HAP-1 (cell line): ENCODE measurements at regions not wholly inside any gene's neighbourhood (a gene's known extent, or its start where the extent isn't known, plus 50 kb on each side); places are given as distances from the start of the nearest gene placed in this dataset.

Experiments
- DNase-seq, 2 experiments: peaks; one replicate each; pipeline ENCODE4 v3.0.0-alpha.2; 2016 to 2020; ENCODE audit warnings: low spot score in 2 of 2
- H3K27me3 ChIP-seq: fragments of 250-450 bp; sonication (Bioruptor Pico); 2 replicates; pipeline ENCODE4 v1.5.1; 2020; ENCODE audit warnings: low read depth, mild to moderate bottlenecking, moderate library complexity
- H3K36me3 ChIP-seq: fragments of 250-450 bp; sonication (Bioruptor Pico); replicated peaks from 2 replicates; pipeline ENCODE4 v1.5.1; 2020; ENCODE audit warnings: mild to moderate bottlenecking
- H3K4me1 ChIP-seq: fragments of 250-450 bp; sonication (Bioruptor Pico); 2 replicates; pipeline ENCODE4 v1.5.1; 2020; ENCODE audit warnings: mild to moderate bottlenecking
- H3K4me3 ChIP-seq: fragments of 250-450 bp; sonication (Bioruptor Pico); 2 replicates; pipeline ENCODE4 v1.5.1; 2020; ENCODE audit warnings: mild to moderate bottlenecking, moderate library complexity
- H3K9me3 ChIP-seq: fragments of 250-450 bp; sonication (Bioruptor Pico); 2 replicates; pipeline ENCODE4 v1.5.1; 2020; ENCODE audit warnings: mild to moderate bottlenecking, moderate library complexity
- in situ Hi-C: fragments of 300-500 bp; cut with MboI; formaldehyde crosslinking; loops from 3 replicates; pipeline ENCODE4 v1.14.3; 2020; ENCODE audit warnings: low sequenced_read_pairs, inconsistent platforms, mixed read lengths

GRCh38 chr10:84890706-84891105, 562.3 kb downstream of the CCSER2 start:
- no peaks in the 10 kb centered on the region for H3K4me1 ChIP-seq
- in situ Hi-C loops, result no loop called here
- no peaks in the 10 kb centered on the region for H3K36me3 ChIP-seq
- H3K9me3 ChIP-seq, result no peaks in the 10 kb centered on the region
- no peak overlapping the region for H3K4me3 ChIP-seq
- DNase-seq, result no peak
- no peaks in the 10 kb centered on the region for H3K27me3 ChIP-seq

DNA sequence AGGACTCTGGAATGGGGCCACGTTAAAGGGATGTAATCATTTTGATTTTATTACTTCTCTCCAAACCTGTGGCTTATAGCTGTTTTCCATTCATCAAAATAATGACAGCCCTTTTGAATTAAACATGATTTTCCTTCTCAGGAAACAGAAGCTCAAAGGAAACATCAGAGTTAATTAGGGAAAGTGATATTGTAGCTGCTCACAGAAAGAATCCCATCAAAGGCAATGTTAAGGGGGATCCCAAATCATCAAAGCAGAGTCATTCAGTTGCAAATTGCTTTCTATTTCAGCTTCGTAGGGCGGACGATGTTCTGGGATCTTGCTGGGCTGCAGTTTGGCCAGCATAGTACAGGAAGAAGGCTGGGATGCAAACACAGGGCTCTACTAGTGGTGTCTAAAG, 563.2 kb downstream of the CCSER2 start:
- H3K36me3 ChIP-seq, result no peaks in the 10 kb centered on the region
- no peak overlapping the region for H3K4me3 ChIP-seq
- DNase-seq, result no peak
- H3K4me1 ChIP-seq, result no peaks in the 10 kb centered on the region
- H3K27me3 ChIP-seq, result no peaks in the 10 kb centered on the region
- in situ Hi-C loops, result no loop called here
- no peaks in the 10 kb centered on the region for H3K9me3 ChIP-seq

DNA sequence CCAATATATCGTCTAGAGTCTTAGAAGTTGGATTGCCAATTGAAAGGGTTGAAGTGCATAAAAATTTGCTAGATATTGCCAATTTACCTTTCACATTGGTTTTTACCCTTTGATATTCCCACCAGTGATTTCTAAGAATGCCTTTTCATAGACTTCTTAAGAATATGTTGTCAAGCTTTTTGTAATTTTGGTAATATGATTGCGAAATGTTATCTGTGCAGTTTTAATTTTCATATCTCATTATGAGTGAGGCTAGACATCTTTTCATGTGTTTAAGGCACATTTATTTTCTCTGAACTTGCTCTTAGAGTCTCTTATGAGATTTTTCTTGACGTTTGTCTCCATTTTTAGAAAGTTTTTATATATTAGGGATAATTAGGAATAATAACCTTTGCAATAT, 567.2 kb downstream of the CCSER2 start:
- in situ Hi-C loops, result no loop called here
- DNase-seq, result no peak
- Histone ChIP-seq H3K4me1 (no peaks in the 10 kb centered on the region), H3K4me3 (no peak overlapping the region), H3K36me3 (no peaks in the 10 kb centered on the region), H3K9me3 (no peaks in the 10 kb centered on the region), H3K27me3 (no peaks in the 10 kb centered on the region)

DNA sequence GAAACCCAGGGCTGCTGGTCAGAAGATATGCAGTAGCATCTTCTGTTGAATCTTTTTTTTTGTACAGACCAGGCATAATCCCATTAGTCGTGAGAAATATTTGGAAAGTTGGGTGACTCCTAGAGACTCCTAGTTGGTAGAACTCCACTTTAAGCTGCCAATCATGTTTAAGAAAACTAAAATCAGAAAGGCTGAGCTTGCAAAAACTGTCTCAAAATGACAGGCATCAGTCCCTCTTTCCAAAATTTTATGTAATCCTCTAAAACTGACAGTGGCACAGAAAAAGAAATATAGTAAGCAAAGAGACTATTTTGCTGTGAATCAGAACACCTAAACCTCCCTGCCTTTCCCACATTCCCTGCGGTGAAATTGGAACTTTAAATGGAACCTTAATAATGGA, 568.5 kb downstream of the CCSER2 start:
- Histone ChIP-seq H3K4me3 (no peak overlapping the region), H3K9me3 (no peaks in the 10 kb centered on the region), H3K4me1 (no peaks in the 10 kb centered on the region), H3K36me3 (no peaks in the 10 kb centered on the region), H3K27me3 (no peaks in the 10 kb centered on the region)
- no peak for DNase-seq
- in situ Hi-C loops, result no loop called here

GRCh38 chr10:84899268-84899667, 570.9 kb downstream of the CCSER2 start:
- Histone ChIP-seq H3K4me3 (no peak overlapping the region), H3K27me3 (no peaks in the 10 kb centered on the region), H3K9me3 (no peaks in the 10 kb centered on the region), H3K4me1 (no peaks in the 10 kb centered on the region), H3K36me3 (no peaks in the 10 kb centered on the region)
- in situ Hi-C loops, result no loop called here
- DNase-seq, result no peak

DNA sequence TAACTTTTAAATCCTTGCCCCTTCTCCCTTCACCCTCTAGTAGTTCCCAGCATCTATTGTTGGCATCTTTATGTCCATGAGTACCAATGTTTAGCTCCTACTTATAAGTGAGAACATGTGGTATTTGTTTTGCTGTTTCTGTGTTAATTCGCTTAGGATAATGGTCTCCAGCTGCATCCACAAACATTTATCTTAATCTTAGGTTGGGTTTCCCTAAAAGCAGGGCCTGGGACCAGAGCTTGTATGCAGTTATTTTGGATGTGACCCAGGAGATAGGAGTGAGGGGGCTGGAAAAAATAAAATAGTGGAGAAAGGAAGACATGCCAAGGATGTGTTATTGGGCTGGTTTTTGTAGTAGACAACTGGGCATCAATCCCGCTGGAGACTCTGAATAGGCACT, 571.8 kb downstream of the CCSER2 start:
- no peaks in the 10 kb centered on the region for H3K4me1 ChIP-seq
- H3K9me3 ChIP-seq, result no peaks in the 10 kb centered on the region
- no peak for DNase-seq
- no peak overlapping the region for H3K4me3 ChIP-seq
- H3K36me3 ChIP-seq, result no peaks in the 10 kb centered on the region
- in situ Hi-C loops, result no loop called here
- H3K27me3 ChIP-seq, result no peaks in the 10 kb centered on the region

DNA sequence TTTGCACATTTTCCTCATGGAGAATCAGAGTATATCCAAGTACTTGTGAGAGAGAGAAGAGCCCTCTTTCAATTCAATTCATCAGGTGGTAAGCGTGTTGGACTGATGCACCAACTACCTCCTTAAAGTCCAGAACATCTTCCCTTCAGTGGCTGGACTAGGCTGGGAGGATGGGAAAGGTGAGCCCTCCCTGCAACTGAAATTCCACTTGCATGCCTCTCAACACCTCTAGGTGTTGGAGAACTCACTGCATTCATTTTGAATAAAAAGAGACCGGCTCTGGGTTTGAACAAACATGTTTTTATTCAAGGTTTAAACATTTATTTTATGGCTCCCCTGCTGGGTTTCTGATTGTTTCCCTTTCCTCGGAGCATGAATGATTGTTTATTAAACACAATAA, 573.5 kb downstream of the CCSER2 start:
- no peaks in the 10 kb centered on the region for H3K27me3 ChIP-seq
- no peaks in the 10 kb centered on the region for H3K4me1 ChIP-seq
- in situ Hi-C loops, result no loop called here
- no peak for DNase-seq
- H3K4me3 ChIP-seq, result no peak overlapping the region
- H3K36me3 ChIP-seq, result no peaks in the 10 kb centered on the region
- H3K9me3 ChIP-seq, result no peaks in the 10 kb centered on the region

DNA sequence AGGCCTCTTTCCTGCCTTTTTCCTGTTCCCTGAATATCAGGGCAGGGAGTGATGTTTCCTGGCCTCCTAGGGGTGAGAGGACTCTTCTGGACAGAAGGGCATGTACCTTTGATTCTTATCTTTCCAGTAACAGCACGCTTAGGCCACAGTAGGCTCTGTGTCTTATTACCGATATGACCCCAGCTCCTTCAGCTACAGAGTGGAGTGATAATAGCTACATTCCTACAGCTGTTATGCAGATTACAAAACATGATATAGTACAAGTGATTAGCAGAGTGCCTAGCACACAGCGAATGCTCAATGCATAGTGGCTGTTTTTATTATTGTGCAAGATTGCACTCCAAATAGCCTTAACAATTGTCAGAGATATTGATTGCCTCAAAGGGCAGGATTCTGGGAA, 574.2 kb downstream of the CCSER2 start:
- in situ Hi-C loops, result no loop called here
- Histone ChIP-seq H3K36me3 (no peaks in the 10 kb centered on the region), H3K27me3 (no peaks in the 10 kb centered on the region), H3K4me1 (no peaks in the 10 kb centered on the region), H3K4me3 (no peak overlapping the region), H3K9me3 (no peaks in the 10 kb centered on the region)
- DNase-seq, result no peak

GRCh38 chr10:84903320-84903719, 574.9 kb downstream of the CCSER2 start:
- no peak overlapping the region for H3K4me3 ChIP-seq
- no peaks in the 10 kb centered on the region for H3K4me1 ChIP-seq
- in situ Hi-C loops, result no loop called here
- no peaks in the 10 kb centered on the region for H3K9me3 ChIP-seq
- no peaks in the 10 kb centered on the region for H3K36me3 ChIP-seq
- DNase-seq, result no peak
- H3K27me3 ChIP-seq, result no peaks in the 10 kb centered on the region

DNA sequence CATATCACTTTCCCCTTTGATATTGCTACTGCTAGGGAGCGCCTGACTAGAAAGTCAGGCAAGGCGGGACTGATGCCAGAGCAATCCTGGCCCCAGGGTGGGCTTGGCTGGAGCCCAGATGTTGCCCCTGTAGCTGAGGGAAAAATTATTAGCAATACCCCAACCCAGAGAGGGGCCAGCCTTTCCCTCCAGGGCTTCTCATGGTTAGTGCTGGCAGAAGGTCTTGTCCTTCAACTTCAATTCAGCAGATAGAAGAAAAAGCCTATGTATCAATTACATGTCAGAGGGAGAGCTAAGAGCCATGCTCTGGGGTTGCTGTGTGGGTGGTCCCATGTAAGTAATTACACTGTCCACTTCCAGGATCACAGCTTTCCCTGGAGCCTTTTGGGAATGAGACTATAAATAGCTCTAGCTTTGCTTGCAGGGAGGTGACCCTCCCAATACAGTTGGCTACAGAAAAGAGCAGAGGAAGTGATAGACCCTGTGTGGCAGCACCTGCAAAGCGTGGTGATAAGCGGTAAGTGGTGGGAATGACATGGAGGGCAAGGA, 579.1 kb downstream of the CCSER2 start:
- in situ Hi-C loops, result no loop called here
- Histone ChIP-seq H3K9me3 (no peaks in the 10 kb centered on the region), H3K4me1 (no peaks in the 10 kb centered on the region), H3K4me3 (no peak overlapping the region), H3K36me3 (no peaks in the 10 kb centered on the region), H3K27me3 (no peaks in the 10 kb centered on the region)
- no peak for DNase-seq

DNA sequence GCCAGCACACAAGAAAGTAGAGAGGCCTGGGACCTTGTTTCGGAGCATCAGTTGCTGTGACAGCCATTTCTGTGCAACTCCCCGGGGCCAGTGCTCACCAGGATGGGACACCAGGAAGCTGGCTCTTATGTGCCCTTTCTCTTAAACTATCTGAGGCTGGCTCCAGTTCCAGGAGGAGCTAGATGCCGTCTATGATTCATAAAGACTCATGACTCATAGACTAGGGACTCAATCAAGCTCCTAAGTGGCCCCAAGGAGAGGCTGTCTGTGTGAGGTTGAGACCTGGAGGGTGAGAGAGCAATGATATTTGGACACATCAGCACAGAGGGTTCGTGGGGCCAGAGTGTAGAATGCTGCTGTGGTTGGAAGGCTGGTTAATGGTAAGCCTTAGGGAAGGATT, 580.1 kb downstream of the CCSER2 start:
- in situ Hi-C loops, result no loop called here
- Histone ChIP-seq H3K9me3 (no peaks in the 10 kb centered on the region), H3K4me1 (no peaks in the 10 kb centered on the region), H3K27me3 (no peaks in the 10 kb centered on the region), H3K36me3 (no peaks in the 10 kb centered on the region), H3K4me3 (no peak overlapping the region)
- DNase-seq, result no peak

- in situ Hi-C loops, result no loop called here
- Histone ChIP-seq H3K9me3 (no peaks in the 10 kb centered on the region), H3K36me3 (no peaks in the 10 kb centered on the region), H3K4me3 (no peak overlapping the region), H3K27me3 (no peaks in the 10 kb centered on the region), H3K4me1 (no peaks in the 10 kb centered on the region)
- no peak for DNase-seq
These were observed 593.3 kb downstream of the CCSER2 start for GRCh38 chr10:84921701-84922100.

DNA sequence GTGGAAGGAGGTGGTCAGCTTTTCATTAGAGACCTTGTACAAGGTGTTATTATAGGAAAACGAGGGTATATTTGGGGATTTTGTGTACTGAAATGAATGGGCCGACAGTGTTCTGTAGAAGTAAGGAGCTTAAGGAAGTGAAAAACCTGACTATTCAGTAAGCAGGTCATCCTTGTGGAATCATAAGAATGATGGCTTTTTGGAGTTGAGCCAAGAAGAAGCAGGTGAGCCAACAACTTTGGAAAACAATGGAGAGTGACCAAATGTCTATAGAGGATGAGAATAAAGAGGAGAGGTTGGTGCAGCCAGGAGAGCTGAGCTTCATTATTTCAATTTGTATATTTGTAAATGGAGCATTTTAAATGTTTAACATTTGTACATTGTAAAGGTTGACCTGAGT, 595.7 kb downstream of the CCSER2 start:
- Histone ChIP-seq H3K36me3 (no peaks in the 10 kb centered on the region), H3K4me3 (no peak overlapping the region), H3K9me3 (no peaks in the 10 kb centered on the region), H3K4me1 (no peaks in the 10 kb centered on the region), H3K27me3 (no peaks in the 10 kb centered on the region)
- DNase-seq, result no peak
- in situ Hi-C loops, result no loop called here

- H3K4me3 ChIP-seq, result no peak overlapping the region
- H3K36me3 ChIP-seq, result no peaks in the 10 kb centered on the region
- no peaks in the 10 kb centered on the region for H3K9me3 ChIP-seq
- no peaks in the 10 kb centered on the region; the same call in 1 of the 2 replicates for H3K27me3 ChIP-seq
- no peaks in the 10 kb centered on the region for H3K4me1 ChIP-seq
- DNase-seq, result no peak
- in situ Hi-C loops, result no loop called here
These were observed 597.1 kb downstream of the CCSER2 start for GRCh38 chr10:84925495-84925894.

DNA sequence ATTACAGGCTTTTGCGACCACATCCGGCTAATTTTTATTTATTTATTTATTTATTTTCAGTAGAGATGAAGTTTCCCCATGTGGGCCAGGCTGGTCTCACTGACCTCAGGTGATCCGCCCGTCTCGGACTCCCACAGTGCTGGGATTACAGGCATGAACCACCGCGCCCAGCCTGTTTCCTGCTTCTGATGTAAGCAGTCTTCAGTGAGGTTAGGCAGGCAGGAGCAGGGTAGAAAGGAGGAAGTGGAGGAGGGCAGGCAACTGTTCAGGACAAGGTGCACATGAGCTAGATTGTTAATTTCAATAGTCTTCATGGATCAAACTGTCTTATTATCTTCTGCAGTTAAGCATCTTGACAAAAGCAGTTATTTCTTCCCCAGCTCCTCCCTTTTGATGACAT, 605.0 kb downstream of the CCSER2 start:
- no peaks in the 10 kb centered on the region for H3K36me3 ChIP-seq
- DNase-seq, result no peak
- H3K4me1 ChIP-seq, result no peaks in the 10 kb centered on the region
- H3K27me3 ChIP-seq, result no peaks in the 10 kb centered on the region; the same call in 1 of the 2 replicates
- in situ Hi-C loops, result no loop called here
- no peak overlapping the region for H3K4me3 ChIP-seq
- no peaks in the 10 kb centered on the region for H3K9me3 ChIP-seq
